ENCODE measurements at regions not wholly inside any gene's neighbourhood (a gene's known extent, or its start where the extent isn't known, plus 50 kb on each side); places are given as distances from the start of the nearest gene placed in this dataset.

GRCh38 chr3:56869157-56869889, 67.6 kb upstream of the ARHGEF3 start:
- TF ChIP-seq POLR2A (IDR thresholded peaks at IDR 0.05; ENCODE audit: low read depth) (no peak), POLR2AphosphoS5 (IDR thresholded peaks at IDR 0.05) (no peak)
